ENCODE measurements at regions not wholly inside any gene's neighbourhood (a gene's known extent, or its start where the extent isn't known, plus 50 kb on each side); places are given as distances from the start of the nearest gene placed in this dataset.

DNA sequence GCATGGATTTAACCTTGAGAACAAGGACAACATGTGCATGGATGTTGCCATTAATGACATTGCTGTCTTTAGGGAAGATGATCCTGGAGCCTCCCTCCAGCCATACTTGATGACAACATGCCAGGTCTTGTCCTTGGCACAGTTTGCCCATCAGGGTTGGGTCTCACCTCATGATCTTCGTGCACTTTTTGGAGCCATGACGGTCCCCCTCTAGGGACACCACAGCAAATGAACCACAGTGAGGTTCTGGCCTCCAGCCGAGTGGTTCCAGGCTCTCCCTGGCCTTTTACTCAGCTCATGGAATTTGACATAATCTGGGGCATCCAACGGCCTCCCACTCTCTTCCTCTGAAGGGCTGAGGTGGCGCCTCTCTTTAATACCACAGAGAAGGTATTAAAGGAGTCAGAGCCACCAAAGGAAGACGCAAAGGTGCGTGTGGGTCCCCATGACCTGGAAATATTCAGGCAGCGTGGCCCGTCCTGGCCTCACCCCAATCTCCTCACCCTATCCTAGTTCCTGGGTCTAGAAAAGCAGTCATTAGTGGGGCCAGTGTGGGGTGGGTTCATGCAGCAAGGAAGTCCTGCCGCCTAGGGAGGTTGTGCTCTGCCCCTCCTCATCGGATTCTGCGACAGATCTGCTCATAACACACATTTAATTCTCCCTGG, 184.8 kb downstream of the CXCL12 start:
- no peak for TF ChIP-seq TAF1 (IDR thresholded peaks at IDR 0.05; ENCODE audit: borderline replicate concordance, insufficient read depth, low read length)
- TF ChIP-seq POLR2AphosphoS5 (IDR thresholded peaks at IDR 0.05; ENCODE audit: low read depth, low read length), result no peak
- no peak for TF ChIP-seq FOXP2 (optimal IDR thresholded peaks at IDR 0.05; ENCODE audit: borderline replicate concordance, extremely low read depth, extremely low read length, insufficient read depth)
- TF ChIP-seq, protein P1, sequence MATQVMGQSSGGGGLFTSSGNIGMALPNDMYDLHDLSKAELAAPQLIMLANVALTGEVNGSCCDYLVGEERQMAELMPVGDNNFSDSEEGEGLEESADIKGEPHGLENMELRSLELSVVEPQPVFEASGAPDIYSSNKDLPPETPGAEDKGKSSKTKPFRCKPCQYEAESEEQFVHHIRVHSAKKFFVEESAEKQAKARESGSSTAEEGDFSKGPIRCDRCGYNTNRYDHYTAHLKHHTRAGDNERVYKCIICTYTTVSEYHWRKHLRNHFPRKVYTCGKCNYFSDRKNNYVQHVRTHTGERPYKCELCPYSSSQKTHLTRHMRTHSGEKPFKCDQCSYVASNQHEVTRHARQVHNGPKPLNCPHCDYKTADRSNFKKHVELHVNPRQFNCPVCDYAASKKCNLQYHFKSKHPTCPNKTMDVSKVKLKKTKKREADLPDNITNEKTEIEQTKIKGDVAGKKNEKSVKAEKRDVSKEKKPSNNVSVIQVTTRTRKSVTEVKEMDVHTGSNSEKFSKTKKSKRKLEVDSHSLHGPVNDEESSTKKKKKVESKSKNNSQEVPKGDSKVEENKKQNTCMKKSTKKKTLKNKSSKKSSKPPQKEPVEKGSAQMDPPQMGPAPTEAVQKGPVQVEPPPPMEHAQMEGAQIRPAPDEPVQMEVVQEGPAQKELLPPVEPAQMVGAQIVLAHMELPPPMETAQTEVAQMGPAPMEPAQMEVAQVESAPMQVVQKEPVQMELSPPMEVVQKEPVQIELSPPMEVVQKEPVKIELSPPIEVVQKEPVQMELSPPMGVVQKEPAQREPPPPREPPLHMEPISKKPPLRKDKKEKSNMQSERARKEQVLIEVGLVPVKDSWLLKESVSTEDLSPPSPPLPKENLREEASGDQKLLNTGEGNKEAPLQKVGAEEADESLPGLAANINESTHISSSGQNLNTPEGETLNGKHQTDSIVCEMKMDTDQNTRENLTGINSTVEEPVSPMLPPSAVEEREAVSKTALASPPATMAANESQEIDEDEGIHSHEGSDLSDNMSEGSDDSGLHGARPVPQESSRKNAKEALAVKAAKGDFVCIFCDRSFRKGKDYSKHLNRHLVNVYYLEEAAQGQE (IDR thresholded peaks at IDR 0.05; ENCODE audit: insufficient read depth in 1 of 2, low read depth in 2 of 2, low read length in 2 of 2), result no peak
- no peak for TF ChIP-seq SIN3A (IDR thresholded peaks at IDR 0.05; ENCODE audit: borderline replicate concordance, insufficient read depth, low read length)

DNA sequence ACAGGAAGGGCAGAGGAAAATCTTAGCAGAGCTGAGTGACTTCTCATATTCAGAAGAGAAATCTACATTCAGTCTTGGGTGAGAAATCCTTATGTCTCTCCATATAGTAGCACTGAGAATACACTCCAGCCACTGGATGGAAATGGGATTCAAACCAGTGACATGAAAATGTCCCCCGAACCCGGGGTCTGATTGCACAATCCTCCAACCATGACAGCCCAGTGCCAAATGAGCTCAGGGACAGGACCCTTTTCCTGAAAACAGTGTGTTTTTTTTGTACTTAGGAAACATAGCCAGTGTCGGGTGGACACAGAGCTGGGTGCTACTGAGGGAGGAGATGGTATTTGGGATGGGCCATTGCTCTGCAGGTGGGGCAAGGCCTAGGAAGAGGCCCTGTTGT, 185.6 kb downstream of the CXCL12 start:
- TF ChIP-seq TAF1 (IDR thresholded peaks at IDR 0.05; ENCODE audit: borderline replicate concordance, insufficient read depth, low read length) (no peak), SIN3A (IDR thresholded peaks at IDR 0.05; ENCODE audit: borderline replicate concordance, insufficient read depth, low read length) (no peak), FOXP2 (optimal IDR thresholded peaks at IDR 0.05; ENCODE audit: borderline replicate concordance, extremely low read depth, extremely low read length, insufficient read depth) (no peak), POLR2AphosphoS5 (IDR thresholded peaks at IDR 0.05; ENCODE audit: low read depth, low read length) (no peak)
- TF ChIP-seq, protein P1 (IDR thresholded peaks at IDR 0.05; ENCODE audit: insufficient read depth in 1 of 2, low read depth in 2 of 2, low read length in 2 of 2), result no peak

DNA sequence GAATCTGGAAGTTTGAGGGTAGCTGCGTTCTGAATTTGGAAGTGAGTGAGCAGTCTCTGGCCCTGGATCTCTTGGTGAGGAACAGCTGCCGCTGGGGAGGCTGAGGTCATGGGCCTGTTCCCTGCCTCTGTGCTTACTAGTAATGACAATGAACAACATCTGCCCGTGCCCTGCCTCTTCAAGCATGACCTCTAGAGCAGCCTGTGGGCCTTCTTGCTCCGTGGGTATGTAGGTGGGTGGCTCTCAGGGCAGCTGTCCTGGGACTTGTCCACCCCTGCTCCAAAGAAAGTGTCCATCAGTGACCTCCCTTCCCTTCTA, 186.2 kb downstream of the CXCL12 start:
- TF ChIP-seq, protein P1 (IDR thresholded peaks at IDR 0.05; ENCODE audit: insufficient read depth in 1 of 2, low read depth in 2 of 2, low read length in 2 of 2), result no peak
- no peak for TF ChIP-seq TAF1 (IDR thresholded peaks at IDR 0.05; ENCODE audit: borderline replicate concordance, insufficient read depth, low read length)
- no peak for TF ChIP-seq SIN3A (IDR thresholded peaks at IDR 0.05; ENCODE audit: borderline replicate concordance, insufficient read depth, low read length)
- no peak for TF ChIP-seq POLR2AphosphoS5 (IDR thresholded peaks at IDR 0.05; ENCODE audit: low read depth, low read length)
- no peak for TF ChIP-seq FOXP2 (optimal IDR thresholded peaks at IDR 0.05; ENCODE audit: borderline replicate concordance, extremely low read depth, extremely low read length, insufficient read depth)

DNA sequence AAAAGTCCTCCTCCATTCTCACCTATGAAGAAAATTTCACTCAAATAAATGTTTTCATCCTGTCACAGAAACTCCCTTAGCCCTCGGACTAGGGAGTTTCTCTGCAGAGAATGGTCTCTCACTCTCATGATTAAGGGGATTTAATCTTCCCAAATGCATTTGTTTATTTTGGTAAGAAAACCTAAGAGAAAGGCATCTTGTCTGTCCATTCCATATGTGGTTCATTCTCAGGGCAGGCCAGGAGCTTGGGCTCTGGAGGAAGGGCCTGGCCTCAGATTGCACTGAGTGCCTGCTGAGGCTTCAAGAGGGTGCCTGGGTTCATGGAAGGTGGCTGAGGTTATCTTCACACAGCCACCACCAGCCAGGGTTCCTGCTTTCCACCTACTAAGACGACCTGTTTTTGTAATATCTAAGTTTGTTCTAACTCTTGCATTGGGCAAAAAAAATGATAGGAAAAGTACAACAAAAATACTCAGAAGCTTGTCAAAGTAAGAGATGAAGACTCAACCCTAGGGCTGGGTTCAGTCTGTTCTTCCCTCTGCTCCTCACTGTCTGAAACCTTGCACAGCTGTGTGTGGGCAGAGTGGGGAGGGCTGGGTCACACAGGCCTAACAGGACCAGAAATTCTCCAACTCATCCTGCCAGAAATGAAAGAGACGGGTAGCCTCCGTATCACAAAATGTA, 186.7 kb downstream of the CXCL12 start:
- no peak for TF ChIP-seq FOXP2 (optimal IDR thresholded peaks at IDR 0.05; ENCODE audit: borderline replicate concordance, extremely low read depth, extremely low read length, insufficient read depth)
- TF ChIP-seq, protein P1 (IDR thresholded peaks at IDR 0.05; ENCODE audit: insufficient read depth in 1 of 2, low read depth in 2 of 2, low read length in 2 of 2), result no peak
- TF ChIP-seq POLR2AphosphoS5 (IDR thresholded peaks at IDR 0.05; ENCODE audit: low read depth, low read length), result no peak
- TF ChIP-seq SIN3A (IDR thresholded peaks at IDR 0.05; ENCODE audit: borderline replicate concordance, insufficient read depth, low read length), result no peak
- TF ChIP-seq TAF1 (IDR thresholded peaks at IDR 0.05; ENCODE audit: borderline replicate concordance, insufficient read depth, low read length), result no peak
